Activated CD4-positive, alpha-beta memory T cell treated with anti-CD3 and anti-CD28 coated beads, Interleukin-2, amount 10 ng/mL, durations not matched to agents 7 days and 5 days (primary cell): ENCODE measurements at regions not wholly inside any gene's neighbourhood (a gene's known extent, or its start where the extent isn't known, plus 50 kb on each side); places are given as distances from the start of the nearest gene placed in this dataset.

Experiments used
- CTCF ChIA-PET: fragments of 350-600 bp; sonication (Branson Sonifier 250); formaldehyde crosslinking; loops from one replicate; lab custom pipeline; 2021; ENCODE audit warnings: antibody characterized with exemption, inconsistent platforms; lab: Charles Lee
- POLR2A ChIA-PET: fragments of 350-600 bp; sonication (Branson Sonifier 250); formaldehyde crosslinking; loops from one replicate; lab custom pipeline; 2021; ENCODE audit warnings: antibody characterized with exemption; lab: Charles Lee
- DNase-seq: peaks from one replicate; pipeline ENCODE4 v3.0.0-alpha.2; 2020
- H3K27ac Mint-ChIP-seq: one replicate; pipeline ENCODE4 v1.8.0; 2021; ENCODE audit warnings: mild to moderate bottlenecking, mixed read lengths
- H3K27me3 Mint-ChIP-seq: one replicate; pipeline ENCODE4 v1.8.0; 2021; ENCODE audit warnings: mixed read lengths
- H3K36me3 Mint-ChIP-seq: one replicate; pipeline ENCODE4 v1.8.0; 2021; ENCODE audit warnings: low read depth, mixed read lengths
- H3K4me1 Mint-ChIP-seq: one replicate; pipeline ENCODE4 v1.8.0; 2021; ENCODE audit warnings: mixed read lengths
- H3K4me3 Mint-ChIP-seq: one replicate; pipeline ENCODE4 v1.8.0; 2021; ENCODE audit warnings: mild to moderate bottlenecking, mixed read lengths
- H3K9me3 Mint-ChIP-seq: one replicate; pipeline ENCODE4 v1.8.0; 2021; ENCODE audit warnings: mixed read lengths

- Mint-ChIP-seq H3K4me1 (no peaks in the 10 kb centered on the region), H3K27me3 (no peaks in the 10 kb centered on the region), H3K27ac (no peak overlapping the region), H3K36me3 (no peaks in the 10 kb centered on the region), H3K9me3 (peaks cover 5% of the 10 kb centered on the region), H3K4me3 (no peak overlapping the region)
- ChIA-PET CTCF (no interaction called here), POLR2A (no interaction called here)
- no peak for DNase-seq
Observed at GRCh38 chr5:167626341-167627123, 664.9 kb upstream of the WWC1 start.

GRCh38 chr5:167629634-167630033, 661.8 kb upstream of the WWC1 start:
- H3K9me3 Mint-ChIP-seq: peaks cover 2% of the 10 kb centered on the region
- DNase-seq: no peak
- no peak overlapping the region for H3K4me3 Mint-ChIP-seq
- H3K27ac Mint-ChIP-seq: no peak overlapping the region
- ChIA-PET POLR2A (no interaction called here), CTCF (no interaction called here)
- no peaks in the 10 kb centered on the region for H3K27me3 Mint-ChIP-seq
- H3K4me1 Mint-ChIP-seq: no peaks in the 10 kb centered on the region
- no peaks in the 10 kb centered on the region for H3K36me3 Mint-ChIP-seq

- POLR2A ChIA-PET: no interaction called here
- Mint-ChIP-seq H3K4me3 (no peak overlapping the region), H3K36me3 (no peaks in the 10 kb centered on the region), H3K27ac (no peak overlapping the region), H3K27me3 (no peaks in the 10 kb centered on the region), H3K4me1 (no peaks in the 10 kb centered on the region), H3K9me3 (peaks cover 2% of the 10 kb centered on the region)
- CTCF ChIA-PET: interaction anchor here (0.5 kb wide), 1 partner anchor 808 kb away, joined by 4 read pairs; no protein-coding TSS in a partner anchor
- no peak for DNase-seq
Observed at GRCh38 chr5:167631191-167631590, 660.3 kb upstream of the WWC1 start.

- no peak for DNase-seq
- Mint-ChIP-seq H3K36me3 (no peaks in the 10 kb centered on the region), H3K4me3 (no peak overlapping the region), H3K4me1 (no peaks in the 10 kb centered on the region), H3K9me3 (peaks cover 2% of the 10 kb centered on the region), H3K27me3 (no peaks in the 10 kb centered on the region), H3K27ac (no peak overlapping the region)
- ChIA-PET POLR2A (no interaction called here), CTCF (interaction anchor here (0.5 kb wide), 1 partner anchor 586 kb away, joined by 3 read pairs; no protein-coding TSS in a partner anchor)
Observed at GRCh38 chr5:167633114-167633513, 658.3 kb upstream of the WWC1 start.

- H3K9me3 Mint-ChIP-seq: peaks cover 2% of the 10 kb centered on the region
- no peaks in the 10 kb centered on the region for H3K36me3 Mint-ChIP-seq
- no peak overlapping the region for H3K27ac Mint-ChIP-seq
- H3K27me3 Mint-ChIP-seq: no peaks in the 10 kb centered on the region
- ChIA-PET CTCF (no interaction called here), POLR2A (no interaction called here)
- no peak overlapping the region for H3K4me3 Mint-ChIP-seq
- DNase-seq: no peak
- H3K4me1 Mint-ChIP-seq: no peaks in the 10 kb centered on the region
Observed at GRCh38 chr5:167633931-167634341, 657.5 kb upstream of the WWC1 start.

GRCh38 chr5:167634432-167634831, 657.0 kb upstream of the WWC1 start:
- H3K27ac Mint-ChIP-seq: no peak overlapping the region
- ChIA-PET CTCF (no interaction called here), POLR2A (no interaction called here)
- H3K27me3 Mint-ChIP-seq: no peaks in the 10 kb centered on the region
- DNase-seq: no peak
- no peak overlapping the region for H3K4me3 Mint-ChIP-seq
- H3K36me3 Mint-ChIP-seq: no peaks in the 10 kb centered on the region
- H3K9me3 Mint-ChIP-seq: peaks cover 2% of the 10 kb centered on the region
- no peaks in the 10 kb centered on the region for H3K4me1 Mint-ChIP-seq

- Mint-ChIP-seq H3K4me3 (no peak overlapping the region), H3K36me3 (no peaks in the 10 kb centered on the region), H3K27ac (no peak overlapping the region), H3K27me3 (no peaks in the 10 kb centered on the region), H3K4me1 (no peaks in the 10 kb centered on the region), H3K9me3 (peaks cover 2% of the 10 kb centered on the region)
- POLR2A ChIA-PET: no interaction called here
- no peak for DNase-seq
- CTCF ChIA-PET: no interaction called here
Observed at GRCh38 chr5:167638816-167639215, 652.6 kb upstream of the WWC1 start.

- Mint-ChIP-seq H3K27ac (no peak overlapping the region), H3K9me3 (peaks cover 2% of the 10 kb centered on the region), H3K4me1 (no peaks in the 10 kb centered on the region), H3K36me3 (no peaks in the 10 kb centered on the region), H3K27me3 (no peaks in the 10 kb centered on the region), H3K4me3 (no peak overlapping the region)
- ChIA-PET CTCF (no interaction called here), POLR2A (no interaction called here)
- DNase-seq: no peak
Observed at GRCh38 chr5:167639273-167639672, 652.2 kb upstream of the WWC1 start.

GRCh38 chr5:167639766-167640165, 651.7 kb upstream of the WWC1 start:
- Mint-ChIP-seq H3K27me3 (no peaks in the 10 kb centered on the region), H3K4me1 (no peaks in the 10 kb centered on the region), H3K4me3 (no peak overlapping the region), H3K9me3 (peaks cover 2% of the 10 kb centered on the region), H3K36me3 (no peaks in the 10 kb centered on the region), H3K27ac (no peak overlapping the region)
- ChIA-PET POLR2A (interaction anchor here (0.7 kb wide), 1 partner anchor 434 kb away, joined by 3 read pairs; no protein-coding TSS in a partner anchor), CTCF (no interaction called here)
- DNase-seq: no peak

GRCh38 chr5:167642181-167642580, 649.3 kb upstream of the WWC1 start:
- CTCF ChIA-PET: no interaction called here
- H3K36me3 Mint-ChIP-seq: no peaks in the 10 kb centered on the region
- no peaks in the 10 kb centered on the region for H3K4me1 Mint-ChIP-seq
- no peak for DNase-seq
- no peak overlapping the region for H3K4me3 Mint-ChIP-seq
- POLR2A ChIA-PET: no interaction called here
- H3K9me3 Mint-ChIP-seq: peaks cover 2% of the 10 kb centered on the region
- H3K27me3 Mint-ChIP-seq: no peaks in the 10 kb centered on the region
- H3K27ac Mint-ChIP-seq: no peak overlapping the region

GRCh38 chr5:167642779-167643517, 648.5 kb upstream of the WWC1 start:
- Mint-ChIP-seq H3K27ac (no peak overlapping the region), H3K4me3 (no peak overlapping the region), H3K4me1 (no peaks in the 10 kb centered on the region), H3K9me3 (peaks cover 2% of the 10 kb centered on the region), H3K36me3 (no peaks in the 10 kb centered on the region), H3K27me3 (no peaks in the 10 kb centered on the region)
- ChIA-PET POLR2A (no interaction called here), CTCF (no interaction called here)
- no peak for DNase-seq

GRCh38 chr5:167643631-167644280, 647.7 kb upstream of the WWC1 start:
- no peak for DNase-seq
- Mint-ChIP-seq H3K4me3 (no peak overlapping the region), H3K27me3 (no peaks in the 10 kb centered on the region), H3K4me1 (no peaks in the 10 kb centered on the region), H3K27ac (no peak overlapping the region), H3K36me3 (no peaks in the 10 kb centered on the region), H3K9me3 (peaks cover 2% of the 10 kb centered on the region)
- CTCF ChIA-PET: no interaction called here
- POLR2A ChIA-PET: no interaction called here

GRCh38 chr5:167644619-167645018, 646.8 kb upstream of the WWC1 start:
- no peaks in the 10 kb centered on the region for H3K36me3 Mint-ChIP-seq
- POLR2A ChIA-PET: no interaction called here

More at GRCh38 chr5:167644619-167645018, 646.8 kb upstream of the WWC1 start:
- no peak overlapping the region for H3K27ac Mint-ChIP-seq
- DNase-seq: no peak
- H3K4me1 Mint-ChIP-seq: no peaks in the 10 kb centered on the region
- no peaks in the 10 kb centered on the region for H3K27me3 Mint-ChIP-seq
- H3K9me3 Mint-ChIP-seq: peaks cover 2% of the 10 kb centered on the region
- CTCF ChIA-PET: no interaction called here
- no peak overlapping the region for H3K4me3 Mint-ChIP-seq
